RWPE1 (cell line): ENCODE measurements at regions not wholly inside any gene's neighbourhood (a gene's known extent, or its start where the extent isn't known, plus 50 kb on each side); places are given as distances from the start of the nearest gene placed in this dataset.

Source experiments
- CTCF ChIA-PET: fragments of 350-600 bp; sonication (Branson Sonifier 250); formaldehyde crosslinking; extraction: SDS; loops from one replicate; lab custom pipeline; 2021; lab: Yijun Ruan, JAX
- POLR2A ChIA-PET: fragments of 400-600 bp; formaldehyde crosslinking; extraction: SDS; loops from one replicate; lab custom pipeline; 2020; ENCODE audit warnings: antibody characterized with exemption; ENCODE audit not compliant: low non-redundant PET; lab: Yijun Ruan, JAX
- DNase-seq: peaks from one replicate; pipeline ENCODE4 v3.0.0; 2012; ENCODE audit warnings: low spot score
- H3K27ac ChIP-seq: fragments of 450-650 bp; 2 replicates; pipeline ENCODE4 v1.5.1; 2017
- CTCF ChIP-seq: fragments of 450-650 bp; conservative IDR thresholded peaks from 2 replicates; pipeline ENCODE4 v1.5.1; 2017; ENCODE audit warnings: low read depth, mild to moderate bottlenecking

GRCh38 chr4:14053291-14053690 lies 425.8 kb upstream of the BOD1L1 start:
- TF ChIP-seq CTCF = no peak
- no peak overlapping the region for H3K27ac ChIP-seq
- CTCF ChIA-PET = interaction anchor here (0.6 kb wide), 1 partner anchor 129 kb away, joined by 3 read pairs; no protein-coding TSS in a partner anchor
- no peak for DNase-seq
- POLR2A ChIA-PET = no interaction called here

GRCh38 chr4:14054391-14054790 lies 426.9 kb upstream of the BOD1L1 start:
- ChIA-PET CTCF (no interaction called here), POLR2A (no interaction called here)
- no peak for TF ChIP-seq CTCF
- no peak overlapping the region for H3K27ac ChIP-seq
- DNase-seq = no peak

- ChIA-PET CTCF (interaction anchor here (0.7 kb wide), 1 partner anchor 49 kb away, joined by 3 read pairs; no protein-coding TSS in a partner anchor), POLR2A (no interaction called here)
- DNase-seq = no peak
- TF ChIP-seq CTCF = no peak
- H3K27ac ChIP-seq = no peak overlapping the region
These were observed 431.5 kb upstream of the BOD1L1 start for GRCh38 chr4:14059006-14059405.

- no peak for DNase-seq
- CTCF ChIA-PET = no interaction called here
- TF ChIP-seq CTCF = no peak
- POLR2A ChIA-PET = no interaction called here
- no peak overlapping the region for H3K27ac ChIP-seq
These were observed 437.5 kb upstream of the BOD1L1 start for GRCh38 chr4:14064984-14065383.

GRCh38 chr4:14065406-14065805 lies 437.9 kb upstream of the BOD1L1 start:
- ChIA-PET POLR2A (no interaction called here), CTCF (no interaction called here)
- DNase-seq = no peak
- no peak for TF ChIP-seq CTCF
- H3K27ac ChIP-seq = no peak overlapping the region

- TF ChIP-seq CTCF = no peak
These were observed 439.5 kb upstream of the BOD1L1 start for GRCh38 chr4:14066979-14067378.

GRCh38 chr4:14069886-14070285 lies 442.4 kb upstream of the BOD1L1 start:
- POLR2A ChIA-PET = no interaction called here
- CTCF ChIA-PET = no interaction called here

More at GRCh38 chr4:14066979-14067378, 439.5 kb upstream of the BOD1L1 start:
- ChIA-PET POLR2A (no interaction called here), CTCF (no interaction called here)
- no peak for DNase-seq
- H3K27ac ChIP-seq = no peak overlapping the region

More at GRCh38 chr4:14069886-14070285, 442.4 kb upstream of the BOD1L1 start:
- no peak for DNase-seq
- no peak overlapping the region for H3K27ac ChIP-seq
- TF ChIP-seq CTCF = no peak
